HG02798 (cell line): ENCODE measurements at regions not wholly inside any gene's neighbourhood (a gene's known extent, or its start where the extent isn't known, plus 50 kb on each side); places are given as distances from the start of the nearest gene placed in this dataset.
A peak's percentile ranks its signal among the peaks of the same experiment; 100 is the strongest.
"Not testable (repeated sequence)": the region's sequence is repeated elsewhere in the genome, so short reads cannot be mapped to it uniquely, and the experiment has no call there.

ENCODE experiments used
- ATAC-seq: cut with Tn5 transposase; IDR thresholded peaks from one replicate; pipeline ENCODE4 v1.9.1; 2021; ENCODE audit warnings: mild to moderate bottlenecking; ENCODE audit not compliant: unreplicated experiment, poor library complexity

DNA sequence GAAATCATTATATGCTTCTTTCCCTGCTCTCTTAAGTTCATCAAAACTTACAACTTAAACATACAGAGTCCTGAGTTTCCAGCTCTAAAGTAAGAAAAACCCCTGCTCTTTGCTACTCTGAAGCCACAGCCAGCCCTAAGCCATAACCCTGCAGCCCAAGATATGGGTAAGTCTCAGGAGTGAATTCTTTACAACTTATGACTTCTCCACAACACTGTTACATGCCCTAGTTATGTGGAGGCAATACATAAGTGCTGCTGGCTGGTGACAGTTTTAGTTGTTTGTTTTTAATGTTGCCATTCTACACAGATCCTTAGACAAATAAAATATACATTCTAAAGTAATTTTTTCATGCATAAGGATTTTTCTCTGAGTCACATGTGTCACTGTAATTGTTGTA lies 100.2 kb downstream of the FBXO8 start:
- no peak for ATAC-seq

- ATAC-seq: no peak
These were observed 101.6 kb downstream of the FBXO8 start for GRCh38 chr4:174181827-174182226.

DNA sequence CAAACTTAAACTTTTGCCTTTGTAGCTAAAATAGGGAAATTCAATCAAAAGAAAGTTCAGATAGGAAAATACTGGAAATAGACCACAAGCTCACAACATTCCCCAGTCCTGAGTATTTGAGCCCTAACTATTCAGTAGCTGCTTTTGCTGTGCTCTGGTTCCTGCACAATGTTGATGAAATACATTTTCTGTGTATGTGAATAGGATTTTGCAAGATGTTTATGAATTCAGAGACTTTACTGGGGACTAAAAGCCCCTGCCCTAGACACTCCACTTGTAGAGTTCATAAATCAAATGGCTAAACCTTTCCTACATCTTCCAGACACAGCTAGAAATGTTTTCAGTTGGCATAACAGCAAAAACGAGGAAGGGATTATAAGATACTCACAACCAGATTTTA lies 105.9 kb downstream of the FBXO8 start:
- ATAC-seq: no peak

GRCh38 chr4:174175836-174176235 lies 107.6 kb downstream of the FBXO8 start:
- not testable (repeated sequence) for ATAC-seq

- ATAC-seq: no peak
These were observed 110.1 kb downstream of the FBXO8 start for GRCh38 chr4:174173360-174173759.

- no peak for ATAC-seq
These were observed 111.2 kb downstream of the FBXO8 start for GRCh38 chr4:174172274-174172673.

- no peak for ATAC-seq
These were observed 112.6 kb downstream of the FBXO8 start for GRCh38 chr4:174170906-174171305.

DNA sequence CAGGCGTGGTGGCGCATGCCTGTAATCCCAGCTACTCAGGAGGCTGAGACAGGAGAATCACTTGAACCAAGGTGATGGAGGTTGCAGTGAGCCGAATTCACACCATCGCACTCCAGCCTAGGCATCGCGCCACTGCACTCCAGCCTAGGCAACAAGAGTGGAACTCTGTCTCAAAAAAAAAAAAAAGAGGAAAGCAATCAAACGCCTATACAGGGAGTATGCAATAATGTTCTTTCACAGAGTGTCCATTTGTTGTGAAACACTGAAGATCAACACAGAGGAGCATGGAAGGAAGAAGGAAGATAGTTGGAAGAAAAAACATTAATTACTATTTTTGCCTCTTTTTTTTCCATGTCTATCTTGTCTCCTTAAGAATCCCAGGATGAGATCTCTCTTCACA lies 113.4 kb downstream of the FBXO8 start:
- ATAC-seq: no peak

- ATAC-seq: no peak
These were observed 126.3 kb downstream of the FBXO8 start for GRCh38 chr4:174157106-174157607.

DNA sequence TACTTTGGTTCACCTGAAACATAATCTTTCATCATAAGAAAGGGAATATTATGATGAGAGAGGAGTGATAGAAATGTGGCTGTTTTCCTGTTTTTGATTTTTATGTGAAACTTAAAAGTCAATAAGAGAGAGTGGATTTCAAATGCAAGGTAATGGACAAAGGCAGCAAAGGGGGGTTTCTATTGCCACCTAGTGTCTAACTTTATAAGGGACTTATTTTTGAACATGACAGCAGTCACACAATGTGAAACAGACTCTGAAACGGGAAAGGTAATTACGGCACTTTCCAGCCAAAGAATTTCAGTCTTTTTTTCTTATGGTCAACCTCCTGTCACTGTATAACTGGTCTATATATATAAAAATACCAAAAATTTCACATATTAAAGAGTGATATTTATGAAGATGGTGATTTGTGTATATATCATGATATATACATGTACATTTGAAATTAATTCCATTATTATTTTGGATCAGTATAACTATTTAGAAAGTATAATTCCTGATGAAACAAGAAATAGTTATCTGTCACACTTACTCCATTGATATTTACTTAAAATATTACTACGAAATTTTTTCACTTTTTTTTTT lies 127.1 kb downstream of the FBXO8 start:
- ATAC-seq: peak; percentile 89

DNA sequence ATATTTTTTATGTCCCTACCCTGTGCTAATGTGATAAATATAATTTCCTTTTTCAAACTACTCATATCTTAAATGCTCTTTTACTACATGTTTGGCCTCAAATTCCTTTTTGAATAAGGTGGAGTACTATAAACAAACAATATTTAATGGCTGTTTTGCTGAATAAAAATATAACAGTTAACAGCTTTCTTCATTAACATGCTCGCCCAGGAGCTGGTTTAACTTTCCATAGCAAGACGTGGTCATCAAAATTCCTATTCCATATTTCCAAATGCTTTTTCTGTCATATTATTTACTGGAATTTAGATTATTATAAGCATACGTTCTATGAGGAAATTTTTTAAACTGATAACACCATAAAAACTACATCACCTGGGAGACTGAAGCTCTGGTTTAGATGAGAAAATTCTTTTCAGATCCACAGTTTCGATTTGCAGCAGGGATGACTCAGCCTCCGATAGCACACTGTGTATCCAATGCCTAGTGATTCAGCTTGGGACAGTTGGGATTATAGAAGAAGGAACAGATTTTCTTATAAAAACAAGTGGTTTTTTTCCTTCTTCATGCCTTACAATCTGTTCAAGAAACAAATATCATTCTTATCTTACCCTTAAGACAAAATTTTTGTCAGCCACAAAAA lies 129.1 kb downstream of the FBXO8 start:
- ATAC-seq: no peak

DNA sequence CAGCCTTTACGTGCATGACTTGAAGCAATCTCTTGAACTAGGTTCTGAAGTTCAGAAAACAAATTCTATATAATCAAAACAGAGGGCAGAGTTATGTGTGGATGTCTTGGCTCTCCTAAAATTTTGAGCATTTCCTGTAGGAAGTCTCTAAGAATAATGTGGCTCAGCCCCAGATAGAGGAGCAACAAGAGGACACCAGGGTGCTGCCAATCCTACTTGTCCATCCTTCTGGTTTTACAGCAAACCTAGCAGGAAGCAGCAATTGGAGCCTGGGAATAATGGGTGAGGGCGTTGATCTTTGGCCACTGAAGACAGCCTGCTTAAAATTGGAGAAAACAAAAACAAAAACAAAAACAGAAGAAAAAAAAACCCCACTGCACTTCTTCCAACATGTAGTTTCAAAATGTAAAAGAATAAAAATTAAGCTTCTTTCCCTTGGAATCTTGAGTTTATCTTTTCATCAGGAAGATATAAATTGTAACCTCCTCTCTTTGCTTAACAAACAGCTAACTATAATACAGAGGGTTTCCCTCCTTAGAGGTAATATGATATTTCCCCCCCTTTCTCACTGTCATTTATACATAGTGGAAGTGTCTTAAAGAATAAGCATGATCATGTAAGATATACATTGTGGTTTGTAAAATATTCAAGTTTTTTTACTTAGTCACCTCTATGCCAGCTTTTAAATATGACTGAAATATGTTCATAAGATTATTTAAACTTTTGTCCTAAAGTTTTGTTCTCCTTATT lies 130.6 kb downstream of the FBXO8 start:
- ATAC-seq: no peak

GRCh38 chr4:174147863-174148262 lies 135.6 kb downstream of the FBXO8 start:
- no peak for ATAC-seq

GRCh38 chr4:174144106-174144505 lies 139.4 kb downstream of the FBXO8 start:
- ATAC-seq: no peak

GRCh38 chr4:174141876-174142275 lies 141.6 kb downstream of the FBXO8 start:
- ATAC-seq: no peak

DNA sequence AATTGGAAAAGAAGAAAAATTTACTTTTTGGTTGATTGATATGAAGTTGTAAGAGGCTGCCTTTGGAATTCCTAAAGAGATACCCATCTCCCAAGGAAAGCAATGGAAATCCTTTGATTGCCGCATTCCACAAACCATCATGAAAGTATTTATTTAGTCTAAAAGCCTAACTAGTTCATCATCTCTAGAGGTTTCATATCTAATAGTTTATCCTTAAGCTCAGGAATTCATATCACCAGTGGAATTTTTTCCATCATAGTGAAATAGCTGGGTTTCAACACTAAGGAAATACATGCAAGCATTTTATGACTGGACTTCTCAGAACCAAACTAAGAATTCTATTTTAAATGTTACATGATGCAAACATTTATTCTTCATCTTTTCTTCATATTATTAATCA lies 144.9 kb downstream of the FBXO8 start:
- no peak for ATAC-seq

GRCh38 chr4:174137698-174138097 lies 145.8 kb downstream of the FBXO8 start:
- ATAC-seq: no peak

- ATAC-seq: no peak
These were observed 147.5 kb downstream of the FBXO8 start for GRCh38 chr4:174135936-174136406.

GRCh38 chr4:174135530-174135929 lies 147.9 kb downstream of the FBXO8 start:
- peak; percentile 53 for ATAC-seq

DNA sequence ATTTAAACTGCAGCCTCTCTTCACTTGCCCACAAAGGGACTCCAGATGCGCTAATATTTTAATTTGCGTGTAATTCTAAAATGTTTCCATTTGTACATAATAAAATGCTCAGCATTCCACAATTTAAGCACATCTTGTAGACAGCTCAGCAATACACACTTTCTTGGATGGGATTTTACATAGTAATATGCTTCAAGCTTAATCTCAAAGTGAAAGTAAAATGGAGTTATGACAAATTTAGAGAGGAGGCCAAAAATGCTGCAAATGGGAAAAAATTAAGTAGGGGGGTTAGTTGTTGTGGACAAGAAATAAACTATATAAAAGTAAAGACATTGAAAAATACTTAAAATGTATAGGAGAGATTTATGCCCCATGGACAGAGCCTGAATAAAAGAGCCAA lies 149.1 kb downstream of the FBXO8 start:
- ATAC-seq: no peak

DNA sequence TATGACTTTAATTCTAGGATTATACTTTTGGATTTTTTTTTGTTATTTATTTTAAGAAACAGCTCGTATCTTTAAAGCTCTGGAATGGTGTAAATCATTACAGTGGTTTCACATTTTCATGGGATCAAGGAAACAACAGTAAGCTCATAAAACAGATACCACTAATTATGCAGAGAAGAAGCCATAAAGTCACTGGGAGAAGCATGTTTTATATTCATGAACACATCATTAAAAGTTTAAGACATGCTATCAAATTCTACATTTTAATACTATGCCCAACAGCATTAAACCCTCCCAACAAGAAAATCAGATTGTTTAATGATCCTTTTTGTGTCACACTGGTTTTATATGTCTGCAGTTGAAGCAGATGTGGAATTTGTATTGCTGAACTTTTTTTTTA lies 149.9 kb downstream of the FBXO8 start:
- no peak for ATAC-seq
